HG02571 (cell line): ENCODE measurements at regions not wholly inside any gene's neighbourhood (a gene's known extent, or its start where the extent isn't known, plus 50 kb on each side); places are given as distances from the start of the nearest gene placed in this dataset.
A peak's percentile ranks its signal among the peaks of the same experiment; 100 is the strongest.

Experiments used
- ATAC-seq: cut with Tn5 transposase; IDR thresholded peaks from one replicate; pipeline ENCODE4 v1.9.1; 2021; ENCODE audit warnings: mild to moderate bottlenecking, moderate library complexity; ENCODE audit not compliant: unreplicated experiment

DNA sequence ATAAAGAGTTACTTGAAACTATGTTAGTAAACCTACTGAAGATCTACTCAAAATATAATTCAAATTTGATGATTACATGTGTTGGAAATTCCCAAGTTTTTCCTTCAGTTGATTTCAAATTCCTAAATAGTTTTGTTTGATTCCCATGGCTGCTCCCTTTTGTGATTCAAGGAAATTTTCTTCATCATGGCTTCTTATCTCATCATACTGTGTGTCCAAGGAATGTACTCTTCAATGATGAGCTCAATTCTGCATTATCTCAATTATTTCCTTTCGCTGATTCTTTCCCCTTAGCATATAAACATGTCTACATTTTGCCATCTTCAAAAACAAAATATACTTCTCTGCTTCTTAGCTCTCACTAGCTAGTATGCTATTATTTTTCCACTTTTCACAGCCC, 460.4 kb upstream of the NAALADL2 start:
- ATAC-seq = no peak

- no peak for ATAC-seq
Observed at GRCh38 chr3:174403831-174404230, 455.3 kb upstream of the NAALADL2 start.

- ATAC-seq = no peak
Observed at GRCh38 chr3:174408310-174408709, 450.8 kb upstream of the NAALADL2 start.

DNA sequence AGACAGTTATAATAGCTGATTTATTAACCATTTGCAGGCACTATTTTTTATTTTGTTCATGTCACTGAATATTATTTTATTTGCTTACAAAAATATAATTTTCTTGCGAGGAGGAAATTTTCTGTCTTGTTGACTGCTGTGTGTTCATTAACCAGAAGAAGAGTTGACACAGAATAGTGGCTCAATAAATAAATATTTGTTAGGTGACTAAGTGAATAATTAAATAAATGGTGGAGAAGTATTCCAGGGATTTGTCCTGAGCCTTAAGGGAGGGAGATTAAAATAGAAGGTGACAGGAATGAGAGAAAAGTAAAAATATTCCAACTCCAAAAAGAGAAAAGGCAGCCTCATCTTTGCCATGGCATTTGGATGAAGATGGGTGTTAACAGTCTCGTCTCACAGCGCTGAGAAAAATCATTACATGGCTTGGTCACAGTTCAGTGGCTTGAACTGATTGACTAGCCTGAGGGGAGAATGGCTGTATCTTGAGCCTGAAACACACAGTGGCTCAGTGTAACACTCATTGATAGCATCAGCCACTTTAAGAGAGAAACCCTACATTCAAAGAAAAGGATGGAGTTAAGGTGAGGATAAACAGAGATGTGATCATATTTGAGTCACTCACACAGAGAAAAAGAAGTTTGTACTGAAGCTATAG, 449.9 kb upstream of the NAALADL2 start:
- no peak for ATAC-seq

- ATAC-seq = no peak
Observed at GRCh38 chr3:174413062-174413912, 445.8 kb upstream of the NAALADL2 start.

GRCh38 chr3:174414902-174415301, 444.2 kb upstream of the NAALADL2 start:
- no peak for ATAC-seq

GRCh38 chr3:174417573-174417972, 441.6 kb upstream of the NAALADL2 start:
- no peak for ATAC-seq

GRCh38 chr3:174419216-174419615, 439.9 kb upstream of the NAALADL2 start:
- ATAC-seq = no peak

DNA sequence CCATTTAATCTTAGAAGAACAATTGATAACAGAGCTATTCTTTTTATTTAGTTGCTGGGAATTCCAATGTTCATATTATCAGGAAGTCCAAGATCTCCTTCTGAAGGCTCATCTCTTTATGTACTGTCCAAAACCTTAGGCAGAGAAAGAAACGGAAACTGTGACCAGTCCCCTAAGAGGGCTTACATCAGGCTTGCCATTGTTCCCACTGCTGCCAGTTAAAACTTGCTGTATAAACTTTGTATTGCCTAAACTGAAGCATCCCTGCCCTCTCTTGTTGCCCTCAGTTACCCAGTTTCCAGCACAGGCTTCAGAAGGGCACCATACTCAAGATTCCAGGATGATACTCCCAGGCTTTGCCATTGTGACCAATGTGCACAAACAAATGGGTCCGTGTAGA, 435.2 kb upstream of the NAALADL2 start:
- ATAC-seq = no peak

DNA sequence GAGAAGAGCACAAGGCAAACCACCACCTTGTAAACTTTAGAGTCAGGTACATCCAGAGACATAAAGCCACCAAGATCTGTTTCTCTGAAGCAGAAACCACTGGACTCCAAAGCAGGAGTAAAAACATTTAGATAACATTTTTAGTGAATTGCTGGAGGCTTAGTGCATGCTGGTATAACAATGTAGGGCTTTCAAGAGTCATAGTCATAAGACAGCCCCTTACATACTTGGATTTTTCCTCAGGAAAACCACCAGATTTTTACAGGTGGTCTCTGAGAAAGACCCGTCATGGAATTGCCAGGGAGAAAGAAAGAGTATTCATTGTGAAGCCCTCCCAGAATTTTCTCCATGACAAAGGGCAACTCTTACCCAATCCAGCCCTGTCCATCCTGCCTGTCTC, 434.5 kb upstream of the NAALADL2 start:
- no peak for ATAC-seq

- no peak for ATAC-seq
Observed at GRCh38 chr3:174425422-174425821, 433.7 kb upstream of the NAALADL2 start.

DNA sequence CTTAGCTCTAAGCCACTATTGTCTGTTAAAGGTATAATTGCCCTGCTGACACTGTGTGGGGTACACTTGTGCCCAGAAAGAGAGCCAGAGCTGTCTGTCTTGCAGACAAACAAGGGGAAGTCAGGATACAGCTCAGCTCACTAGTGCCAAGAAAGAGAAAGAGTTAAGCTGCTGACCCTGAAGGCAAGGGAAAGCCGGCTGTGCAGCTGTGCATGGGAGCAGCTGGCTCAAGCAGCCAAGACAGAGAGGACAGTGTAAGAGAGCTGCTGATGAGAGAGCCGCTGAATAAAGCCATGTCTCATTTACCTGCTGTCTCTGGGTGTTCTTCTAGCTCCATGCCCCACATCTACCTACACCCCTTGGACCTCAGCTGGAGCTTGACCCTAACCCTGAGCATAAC, 428.1 kb upstream of the NAALADL2 start:
- no peak for ATAC-seq

GRCh38 chr3:174431717-174432116, 427.4 kb upstream of the NAALADL2 start:
- ATAC-seq = no peak

DNA sequence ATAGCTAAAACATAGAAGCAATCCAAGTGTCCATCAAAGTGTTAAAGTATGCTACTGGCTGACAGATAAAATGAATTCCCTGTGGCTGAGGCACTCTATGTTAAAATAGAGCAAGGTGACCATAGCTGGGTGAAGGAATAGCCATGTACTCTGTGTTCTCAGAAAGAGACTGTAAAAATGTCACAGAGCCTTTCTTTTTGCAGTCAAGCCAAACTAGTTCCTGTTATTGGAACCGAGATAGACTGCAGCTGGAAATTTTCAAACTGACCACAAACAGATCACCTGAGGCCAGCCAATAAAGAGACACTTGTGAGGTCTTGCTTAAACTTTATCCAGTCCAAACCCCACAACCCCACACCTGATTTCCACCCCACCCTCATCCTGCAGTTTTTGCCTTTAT, 422.8 kb upstream of the NAALADL2 start:
- ATAC-seq = no peak

DNA sequence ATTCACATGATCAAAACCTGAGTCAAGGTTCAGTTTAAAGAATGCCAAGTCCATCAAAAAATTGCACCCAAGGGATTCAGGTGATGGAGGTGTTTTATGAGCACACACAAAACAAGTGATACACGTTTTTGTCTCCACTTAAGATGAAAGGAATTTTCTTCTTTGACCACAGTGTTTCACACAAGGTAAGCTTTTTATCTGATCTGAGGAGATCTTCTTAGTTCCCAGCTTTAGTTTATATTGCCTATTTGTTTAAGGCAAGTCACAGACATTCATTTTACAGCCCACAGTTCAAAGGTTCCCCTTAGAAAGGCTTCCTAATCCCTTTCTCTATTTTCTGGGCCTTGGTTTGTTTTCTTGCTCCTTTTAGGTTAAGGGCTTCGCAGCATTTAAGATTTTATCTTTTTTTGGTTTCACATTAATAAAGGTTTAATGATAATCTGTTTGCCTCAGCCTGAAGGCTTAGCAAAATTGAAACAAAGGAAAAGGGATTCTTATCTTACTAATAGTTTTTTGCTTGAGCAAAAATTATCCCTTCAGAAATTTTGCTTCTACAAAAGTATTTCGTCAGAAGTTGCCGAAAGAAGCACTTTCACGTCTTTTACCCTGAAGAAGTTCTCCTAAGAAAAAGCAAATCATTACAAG, 420.5 kb upstream of the NAALADL2 start:
- ATAC-seq = no peak

DNA sequence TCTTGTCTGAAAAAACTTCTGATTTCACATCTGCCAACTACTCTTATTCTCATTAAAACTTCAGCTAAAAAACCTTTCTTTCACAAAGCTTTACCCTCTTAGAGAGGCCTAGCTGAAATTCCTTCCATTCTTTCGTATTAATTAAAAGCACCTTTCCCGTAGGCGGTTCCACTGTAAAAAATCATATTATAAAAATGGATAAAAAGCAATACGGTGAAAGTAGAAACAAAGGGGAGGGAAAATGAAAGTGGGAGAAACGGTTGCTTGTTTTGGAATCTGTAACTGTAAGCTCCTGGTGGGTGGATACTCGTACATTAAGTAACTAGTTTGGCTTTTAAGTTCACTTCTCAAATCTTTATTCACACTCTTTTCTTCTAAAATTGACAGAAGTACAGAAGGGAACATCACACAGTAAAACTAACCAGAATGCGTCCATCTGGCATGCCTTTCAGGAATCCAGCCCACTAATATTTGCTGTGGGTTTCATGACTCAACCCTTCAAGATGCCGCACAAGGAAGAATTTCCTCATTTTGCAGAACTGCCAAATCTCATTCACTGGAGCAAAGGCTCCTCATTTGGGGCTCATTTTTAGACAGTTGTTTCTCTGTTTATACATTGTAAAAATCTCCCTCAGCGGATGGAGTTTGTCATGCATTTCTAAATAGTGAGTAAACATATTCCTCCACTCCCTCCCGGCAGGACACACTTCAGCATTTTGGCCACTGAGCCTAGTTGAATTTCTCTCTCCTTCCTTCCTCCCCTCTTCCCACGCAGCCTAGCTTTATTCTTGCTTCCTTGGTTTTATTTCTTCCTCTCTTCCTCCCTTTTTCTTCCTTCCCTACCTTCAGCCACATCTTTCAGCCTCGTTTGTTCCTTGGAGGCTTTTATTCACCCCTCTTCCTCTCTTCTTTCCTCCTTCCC, 419.5 kb upstream of the NAALADL2 start:
- ATAC-seq = no peak

GRCh38 chr3:174440253-174440701, 418.9 kb upstream of the NAALADL2 start:
- ATAC-seq = no peak

DNA sequence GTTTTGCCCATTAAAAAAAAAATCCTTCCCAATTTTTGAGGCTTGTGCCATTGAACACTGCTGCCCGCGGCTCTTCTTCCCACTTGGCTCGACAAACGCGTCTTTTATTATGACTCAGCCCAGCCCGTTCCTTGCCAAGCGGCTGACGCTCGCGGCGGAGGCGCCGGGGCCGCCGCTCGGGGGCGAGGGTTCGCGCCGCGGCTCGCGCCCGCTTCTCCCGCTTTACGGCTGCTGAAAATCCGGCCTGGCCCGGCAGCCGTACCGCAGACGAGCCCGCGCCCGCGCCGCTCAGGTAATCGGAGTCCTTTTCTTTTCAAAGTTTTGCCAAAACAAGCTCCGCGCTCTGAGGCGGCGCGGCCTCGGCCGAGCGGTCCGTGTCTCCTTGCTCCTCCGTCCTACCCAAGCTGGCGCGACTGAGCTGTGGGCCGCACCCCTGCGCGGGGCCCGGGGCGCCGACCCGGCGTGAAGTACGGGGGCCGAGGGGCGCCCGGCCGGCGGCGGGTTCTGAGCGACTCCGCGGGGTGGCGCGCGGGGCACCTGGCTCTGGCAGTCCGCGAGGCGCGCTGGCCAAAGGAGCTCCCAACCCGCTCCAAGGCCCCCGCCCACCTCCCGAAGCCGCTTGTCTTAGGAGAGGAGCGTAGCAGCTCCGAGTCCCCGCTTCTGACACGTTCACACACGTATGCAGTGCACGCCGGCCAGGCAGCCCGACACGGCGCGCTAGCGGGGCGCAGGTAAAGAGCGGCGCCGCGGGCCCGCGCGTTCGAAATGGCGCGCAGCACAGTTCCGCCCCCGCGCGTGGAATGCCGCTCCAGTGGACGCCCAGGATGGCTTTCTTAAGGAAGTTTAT, 418.2 kb upstream of the NAALADL2 start:
- ATAC-seq = peak; percentile 60

DNA sequence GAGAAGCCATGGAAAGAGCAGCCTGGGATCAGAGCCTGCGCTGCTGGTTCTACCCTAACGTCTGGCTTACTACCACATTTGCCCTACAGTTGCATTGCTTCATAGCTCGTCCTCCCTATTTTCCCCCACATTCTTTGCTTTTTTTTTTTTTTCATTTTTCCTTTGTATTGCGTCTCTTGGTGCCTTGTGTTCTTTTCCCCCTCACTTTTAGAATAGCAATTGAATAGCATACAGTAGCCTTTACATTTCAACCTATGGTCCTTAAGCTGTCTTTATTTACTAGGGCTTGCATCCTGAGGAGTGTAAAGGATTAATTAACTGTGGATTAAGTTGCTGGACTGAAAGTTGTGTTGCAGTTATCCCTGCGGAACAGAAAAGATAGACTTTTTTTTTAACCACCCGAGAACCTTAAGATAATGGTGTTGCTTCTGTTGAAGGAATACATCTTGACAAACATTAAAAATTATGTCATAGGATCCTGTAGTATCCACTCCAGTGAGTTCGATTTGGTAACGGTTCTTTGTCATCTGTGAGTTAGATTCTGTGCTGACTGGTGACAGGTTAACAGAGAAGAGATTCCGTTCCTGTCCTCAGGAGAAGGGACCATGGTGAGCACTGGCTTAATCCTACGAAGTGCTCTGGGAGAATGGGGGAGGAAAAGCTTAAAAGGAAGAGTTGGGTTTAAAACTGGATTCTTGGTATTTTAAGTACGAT, 417.4 kb upstream of the NAALADL2 start:
- ATAC-seq = peak; percentile 21
